Right atrium auricular region (tissue), 2 donors: ENCODE measurements at regions not wholly inside any gene's neighbourhood (a gene's known extent, or its start where the extent isn't known, plus 50 kb on each side); places are given as distances from the start of the nearest gene placed in this dataset.

ENCODE experiments used
- DNase-seq: peaks from one replicate; pipeline ENCODE4 v3.0.0-alpha.2; 2019; ENCODE audit warnings: low spot score
- H3K27ac ChIP-seq, 2 donors: fragments of 200-600 bp; sonication (generic); 1 replicate in 1 of 2; 2 replicates in 1 of 2; pipeline ENCODE4 v1.5.1; 2016 to 2019
- H3K27me3 ChIP-seq, 2 donors: fragments of 200-600 bp; sonication (generic); one replicate each; pipeline versions ENCODE4 v1.5.1 to v1.6.0; 2017 to 2019
- H3K36me3 ChIP-seq: fragments of 200-600 bp; sonication (generic); one replicate; pipeline ENCODE4 v1.5.1; 2016
- H3K4me1 ChIP-seq, 2 donors: fragments of 200-600 bp; sonication (generic); one replicate each; pipeline versions ENCODE4 v1.5.1 to v1.6.0; 2017 to 2019
- H3K4me3 ChIP-seq, 2 donors: fragments of 200-600 bp; sonication (generic); 1 replicate in 1 of 2; 2 replicates in 1 of 2; pipeline ENCODE4 v1.5.1; 2017 to 2019; ENCODE audit warnings: mild to moderate bottlenecking in 1 of 2, moderate library complexity in 1 of 2
- H3K9me3 ChIP-seq, 2 donors: fragments of 200-600 bp; sonication (generic); one replicate each; pipeline ENCODE4 v1.5.1; 2019
- TF ChIP-seq, protein P1 (sequence below), 2 donors: fragments of 200-600 bp; sonication (generic); IDR thresholded peaks; one replicate each; pipeline ENCODE4 v1.5.1; 2019; ENCODE audit warnings: antibody characterized with exemption in 2 of 2

DNA sequence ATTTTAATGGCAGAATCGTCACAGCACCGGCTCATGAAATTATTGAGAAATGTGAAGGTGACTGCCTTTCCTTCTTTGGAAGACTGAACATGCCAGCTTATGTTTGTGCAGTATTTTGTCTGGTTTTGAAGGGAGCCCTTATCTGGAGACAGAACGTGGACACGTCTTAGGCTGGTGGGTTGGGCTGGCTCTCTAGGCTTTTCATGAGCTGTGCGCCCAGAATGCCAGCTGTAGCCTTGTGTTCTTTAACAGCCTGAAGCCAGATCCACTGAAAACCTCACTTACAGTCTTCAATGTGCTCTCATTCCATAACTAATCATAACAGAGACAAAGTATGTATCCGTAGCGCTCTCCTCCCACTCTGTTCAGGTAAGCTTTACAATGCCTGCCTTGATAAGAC lies 184.4 kb upstream of the HTR2A start:
- Histone ChIP-seq H3K4me1 (no peaks in the 10 kb centered on the region), H3K27ac (no peak overlapping the region), H3K27me3 (no peaks in the 10 kb centered on the region), H3K4me3 (no peak overlapping the region), H3K36me3 (no peaks in the 10 kb centered on the region), H3K9me3 (no peaks in the 10 kb centered on the region)
- TF ChIP-seq, protein P1, sequence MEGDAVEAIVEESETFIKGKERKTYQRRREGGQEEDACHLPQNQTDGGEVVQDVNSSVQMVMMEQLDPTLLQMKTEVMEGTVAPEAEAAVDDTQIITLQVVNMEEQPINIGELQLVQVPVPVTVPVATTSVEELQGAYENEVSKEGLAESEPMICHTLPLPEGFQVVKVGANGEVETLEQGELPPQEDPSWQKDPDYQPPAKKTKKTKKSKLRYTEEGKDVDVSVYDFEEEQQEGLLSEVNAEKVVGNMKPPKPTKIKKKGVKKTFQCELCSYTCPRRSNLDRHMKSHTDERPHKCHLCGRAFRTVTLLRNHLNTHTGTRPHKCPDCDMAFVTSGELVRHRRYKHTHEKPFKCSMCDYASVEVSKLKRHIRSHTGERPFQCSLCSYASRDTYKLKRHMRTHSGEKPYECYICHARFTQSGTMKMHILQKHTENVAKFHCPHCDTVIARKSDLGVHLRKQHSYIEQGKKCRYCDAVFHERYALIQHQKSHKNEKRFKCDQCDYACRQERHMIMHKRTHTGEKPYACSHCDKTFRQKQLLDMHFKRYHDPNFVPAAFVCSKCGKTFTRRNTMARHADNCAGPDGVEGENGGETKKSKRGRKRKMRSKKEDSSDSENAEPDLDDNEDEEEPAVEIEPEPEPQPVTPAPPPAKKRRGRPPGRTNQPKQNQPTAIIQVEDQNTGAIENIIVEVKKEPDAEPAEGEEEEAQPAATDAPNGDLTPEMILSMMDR (IDR thresholded peaks at IDR 0.05) = no peak
- DNase-seq = no peak

DNA sequence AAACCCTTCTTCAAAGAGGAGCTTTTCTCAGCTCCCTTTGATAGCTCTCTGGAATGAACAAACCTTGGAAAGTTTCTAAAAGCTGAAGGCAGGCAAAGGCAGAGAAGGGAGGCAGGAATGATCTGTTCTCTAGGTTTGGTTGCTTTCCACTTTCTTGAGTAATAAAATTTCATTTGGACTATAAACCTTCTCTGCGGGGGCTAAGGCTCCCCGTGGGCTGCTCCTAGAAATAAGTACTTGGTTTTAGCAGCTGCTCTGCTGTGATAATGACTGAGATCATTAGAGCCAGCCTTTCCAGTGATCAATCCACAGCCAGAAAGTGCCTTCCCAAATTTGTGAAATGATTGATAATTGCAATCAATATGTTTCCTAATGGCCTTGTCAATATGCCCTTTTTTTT lies 183.8 kb upstream of the HTR2A start:
- Histone ChIP-seq H3K27me3 (no peaks in the 10 kb centered on the region), H3K9me3 (peaks cover under 1 to 4% of the 10 kb centered on the region in 2 donors), H3K4me3 (no peak overlapping the region), H3K27ac (no peak overlapping the region), H3K4me1 (no peaks in the 10 kb centered on the region), H3K36me3 (no peaks in the 10 kb centered on the region)
- no peak for DNase-seq
- TF ChIP-seq, protein P1 (IDR thresholded peaks at IDR 0.05) = no peak

DNA sequence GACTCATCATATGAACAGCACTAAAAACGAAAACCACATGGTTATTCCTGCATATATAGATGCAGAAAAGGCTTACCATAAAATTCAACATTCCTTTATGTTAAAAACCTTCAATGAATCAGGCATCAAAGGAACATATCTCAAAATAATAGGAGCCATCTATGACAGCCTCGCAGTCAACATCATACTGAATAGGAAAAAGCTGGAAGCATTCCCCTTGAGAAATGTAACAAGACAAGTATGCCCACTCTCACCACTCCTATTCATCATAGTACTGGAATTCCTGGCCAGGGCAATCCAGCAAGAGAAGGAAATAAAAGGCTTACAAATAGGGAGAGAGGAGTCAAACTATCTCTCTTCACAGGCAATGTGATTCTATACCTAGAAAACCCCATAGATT lies 179.6 kb upstream of the HTR2A start:
- no peak overlapping the region for H3K4me3 ChIP-seq
- H3K4me1 ChIP-seq = no peaks in the 10 kb centered on the region
- peaks cover 4 to 24% of the 10 kb centered on the region in 2 donors for H3K9me3 ChIP-seq
- H3K27ac ChIP-seq = no peak overlapping the region
- no peaks in the 10 kb centered on the region for H3K27me3 ChIP-seq
- no peak for DNase-seq
- H3K36me3 ChIP-seq = no peaks in the 10 kb centered on the region
- TF ChIP-seq, protein P1 (IDR thresholded peaks at IDR 0.05) = no peak

DNA sequence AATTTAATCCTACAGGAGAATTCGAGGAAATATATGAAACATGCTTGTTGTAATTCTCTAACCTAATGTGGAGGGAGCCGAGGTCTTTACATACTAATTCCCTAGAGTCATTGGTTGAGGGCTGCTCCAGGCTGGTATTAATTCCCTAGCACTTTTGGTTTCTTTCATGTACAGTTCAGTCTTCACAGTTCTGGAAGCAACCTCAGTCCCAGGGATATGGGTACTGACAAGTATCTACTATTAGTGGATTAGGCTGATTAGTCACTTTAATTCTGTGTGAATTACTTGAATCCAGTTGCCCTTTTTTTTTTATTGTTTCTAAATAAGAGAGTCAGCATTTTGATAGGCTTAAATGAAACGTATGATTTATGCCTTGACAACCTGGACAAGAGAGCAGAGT lies 172.3 kb upstream of the HTR2A start:
- TF ChIP-seq, protein P1 (IDR thresholded peaks at IDR 0.05) = no peak
- H3K27ac ChIP-seq = no peak overlapping the region
- H3K9me3 ChIP-seq = peaks cover 0 to 12% of the 10 kb centered on the region in 2 donors
- no peaks in the 10 kb centered on the region for H3K27me3 ChIP-seq
- no peaks in the 10 kb centered on the region for H3K4me1 ChIP-seq
- no peaks in the 10 kb centered on the region for H3K36me3 ChIP-seq
- no peak for DNase-seq
- no peak overlapping the region for H3K4me3 ChIP-seq

DNA sequence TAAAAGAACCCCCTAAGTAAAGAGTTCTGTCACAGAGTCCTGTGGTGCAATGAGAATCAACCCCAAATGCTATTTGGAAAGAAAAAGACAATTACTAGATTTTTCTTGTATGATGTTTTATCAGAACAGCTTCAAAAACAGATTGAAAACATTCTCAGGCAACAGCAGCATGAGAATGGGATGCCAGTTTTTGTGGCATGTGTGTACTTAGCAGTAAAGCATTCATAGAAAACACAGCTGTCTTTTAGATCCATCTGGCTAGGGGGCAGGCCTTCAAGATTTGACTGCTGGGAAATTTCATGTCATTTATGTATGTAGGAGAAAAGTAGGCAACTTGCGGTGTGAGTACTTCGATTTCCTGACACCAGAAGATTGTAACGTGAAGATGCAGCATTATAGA lies 170.5 kb upstream of the HTR2A start:
- no peak overlapping the region for H3K27ac ChIP-seq
- no peaks in the 10 kb centered on the region for H3K36me3 ChIP-seq
- TF ChIP-seq, protein P1 (IDR thresholded peaks at IDR 0.05) = no peak
- peaks cover 0 to 18% of the 10 kb centered on the region in 2 donors for H3K9me3 ChIP-seq
- H3K4me1 ChIP-seq = no peaks in the 10 kb centered on the region
- no peak for DNase-seq
- no peak overlapping the region for H3K4me3 ChIP-seq
- no peaks in the 10 kb centered on the region for H3K27me3 ChIP-seq

DNA sequence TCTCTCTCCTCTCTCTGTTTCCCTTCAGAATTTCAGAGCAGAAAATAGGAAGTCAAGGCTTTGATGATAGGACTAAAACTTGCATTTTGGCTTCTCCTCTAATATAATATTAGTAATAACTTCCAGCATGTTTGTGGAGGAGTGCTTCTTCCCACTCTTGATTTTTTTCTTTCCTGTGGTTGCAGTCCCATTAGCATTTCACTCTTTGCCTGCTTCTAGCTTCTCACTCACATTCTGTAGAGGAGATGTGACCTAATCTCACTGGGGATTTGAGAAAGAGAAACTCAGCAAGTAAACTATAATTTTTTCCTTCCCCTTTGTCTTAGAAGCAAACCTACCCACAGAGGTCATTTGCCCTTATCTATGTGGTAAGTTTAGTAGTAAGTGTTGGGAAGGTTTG lies 169.4 kb upstream of the HTR2A start:
- TF ChIP-seq, protein P1 (IDR thresholded peaks at IDR 0.05) = no peak
- no peak for DNase-seq
- Histone ChIP-seq H3K27me3 (no peaks in the 10 kb centered on the region), H3K9me3 (peaks cover 0 to 20% of the 10 kb centered on the region in 2 donors), H3K36me3 (no peaks in the 10 kb centered on the region), H3K4me3 (no peak overlapping the region), H3K4me1 (no peaks in the 10 kb centered on the region), H3K27ac (no peak overlapping the region)
